ENCODE measurements at regions not wholly inside any gene's neighbourhood (a gene's known extent, or its start where the extent isn't known, plus 50 kb on each side); places are given as distances from the start of the nearest gene placed in this dataset.
"Not testable (repeated sequence)": the region's sequence is repeated elsewhere in the genome, so short reads cannot be mapped to it uniquely, and the experiment has no call there.

DNA sequence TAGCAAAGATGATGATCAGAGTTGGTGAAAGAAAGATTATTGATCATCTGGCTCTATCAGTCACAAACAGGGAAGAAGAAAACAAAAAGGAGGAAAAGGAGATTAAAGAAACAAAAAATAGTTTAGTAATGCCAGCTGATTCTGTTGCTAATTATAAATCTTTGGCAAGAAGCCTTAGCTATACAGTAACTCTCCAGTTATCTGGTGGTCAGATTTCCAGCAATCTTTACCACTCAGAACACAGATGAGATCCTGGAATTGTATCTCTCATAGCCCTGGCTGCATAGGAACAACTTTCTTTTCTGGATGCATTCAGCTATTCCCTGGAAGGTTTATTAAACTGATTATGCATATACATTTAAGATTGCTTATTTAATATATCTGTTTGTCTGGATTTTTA is 256.8 kb upstream of the ZEB2 start:
- H3K27ac Mint-ChIP-seq (ENCODE audit: low read depth, unreplicated experiment) = no peak overlapping the region

GRCh38 chr2:144774809-144775208 is 254.9 kb upstream of the ZEB2 start:
- no peak for DNase-seq (ENCODE audit: unreplicated experiment)
- no peak for TF ChIP-seq CTCF (IDR thresholded peaks at IDR 0.05; ENCODE audit: unreplicated experiment)
- POLR2A ChIA-PET = interaction anchor here (0.7 kb wide), 1 partner anchor 94 kb away, joined by 3 read pairs; no protein-coding TSS in a partner anchor
- no TSS peak for BruUV-seq (replicated peaks)
- no peak overlapping the region for H3K27ac Mint-ChIP-seq (ENCODE audit: low read depth, unreplicated experiment)
- no peak overlapping the region for H3K4me3 Mint-ChIP-seq (ENCODE audit: unreplicated experiment)
- no peaks in the 10 kb centered on the region for H3K36me3 Mint-ChIP-seq (ENCODE audit: insufficient read depth, unreplicated experiment)
- no peaks in the 10 kb centered on the region for H3K27me3 Mint-ChIP-seq (ENCODE audit: insufficient read depth, unreplicated experiment)
- no peaks in the 10 kb centered on the region for H3K4me1 Mint-ChIP-seq (ENCODE audit: insufficient read depth, unreplicated experiment)
- no peaks in the 10 kb centered on the region for H3K9me3 Mint-ChIP-seq (ENCODE audit: unreplicated experiment)
- CTCF ChIA-PET = interaction anchor here (0.9 kb wide), 1 partner anchor 20 kb away, joined by 3 read pairs; no protein-coding TSS in a partner anchor
- intact Hi-C loops (cut with micrococcal nuclease) = no loop called here

More for the DNA sequence above, 256.8 kb upstream of the ZEB2 start:
- H3K4me1 Mint-ChIP-seq (ENCODE audit: insufficient read depth, unreplicated experiment) = no peaks in the 10 kb centered on the region
- intact Hi-C loops (cut with micrococcal nuclease) = no loop called here
- ChIA-PET POLR2A (no interaction called here), CTCF (interaction anchor here (0.7 kb wide), 1 partner anchor 268 kb away, joined by 4 read pairs; no protein-coding TSS in a partner anchor)
- TF ChIP-seq CTCF (IDR thresholded peaks at IDR 0.05; ENCODE audit: unreplicated experiment) = no peak
- no peaks in the 10 kb centered on the region for H3K27me3 Mint-ChIP-seq (ENCODE audit: insufficient read depth, unreplicated experiment)
- no TSS peak for BruUV-seq (replicated peaks)
- no peaks in the 10 kb centered on the region for H3K9me3 Mint-ChIP-seq (ENCODE audit: unreplicated experiment)
- H3K4me3 Mint-ChIP-seq (ENCODE audit: unreplicated experiment) = no peak overlapping the region
- no peaks in the 10 kb centered on the region for H3K36me3 Mint-ChIP-seq (ENCODE audit: insufficient read depth, unreplicated experiment)
- DNase-seq (ENCODE audit: unreplicated experiment) = no peak

DNA sequence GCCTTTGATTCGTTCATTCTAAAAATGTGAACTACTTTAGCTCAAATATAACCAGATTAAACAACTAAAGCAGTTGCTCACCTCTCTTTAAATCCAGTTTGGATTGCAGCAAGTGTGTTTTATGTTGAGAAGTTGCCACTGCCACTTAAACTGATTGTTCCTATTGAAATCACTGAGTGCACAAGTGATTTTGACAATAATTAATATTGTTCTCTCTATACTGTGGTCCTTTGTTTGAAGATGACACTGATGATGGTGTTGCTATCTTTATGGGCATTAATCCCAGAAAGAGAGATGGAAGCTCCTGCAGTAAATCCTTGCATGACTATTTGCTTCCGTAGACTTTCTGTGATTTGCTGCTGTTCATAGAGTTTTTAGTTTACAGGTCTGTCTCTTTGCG is 251.4 kb upstream of the ZEB2 start:
- Mint-ChIP-seq H3K27me3 (ENCODE audit: insufficient read depth, unreplicated experiment) (no peaks in the 10 kb centered on the region), H3K4me1 (ENCODE audit: insufficient read depth, unreplicated experiment) (no peaks in the 10 kb centered on the region), H3K4me3 (ENCODE audit: unreplicated experiment) (no peak overlapping the region), H3K27ac (ENCODE audit: low read depth, unreplicated experiment) (no peak overlapping the region), H3K36me3 (ENCODE audit: insufficient read depth, unreplicated experiment) (no peaks in the 10 kb centered on the region), H3K9me3 (ENCODE audit: unreplicated experiment) (no peaks in the 10 kb centered on the region)
- ChIA-PET CTCF (interaction anchor here (0.6 kb wide), 1 partner anchor 472 kb away, joined by 3 read pairs; no protein-coding TSS in a partner anchor), POLR2A (no interaction called here)
- intact Hi-C loops (cut with micrococcal nuclease) = no loop called here
- TF ChIP-seq CTCF (IDR thresholded peaks at IDR 0.05; ENCODE audit: unreplicated experiment) = no peak
- no TSS peak for BruUV-seq (replicated peaks)
- no peak for DNase-seq (ENCODE audit: unreplicated experiment)

GRCh38 chr2:144770616-144771230 is 250.8 kb upstream of the ZEB2 start:
- DNase-seq (ENCODE audit: unreplicated experiment) = no peak
- ChIA-PET POLR2A (no interaction called here), CTCF (no interaction called here)
- no peak overlapping the region for H3K4me3 Mint-ChIP-seq (ENCODE audit: unreplicated experiment)
- TF ChIP-seq CTCF (IDR thresholded peaks at IDR 0.05; ENCODE audit: unreplicated experiment) = no peak
- no peak overlapping the region for H3K27ac Mint-ChIP-seq (ENCODE audit: low read depth, unreplicated experiment)
- no peaks in the 10 kb centered on the region for H3K27me3 Mint-ChIP-seq (ENCODE audit: insufficient read depth, unreplicated experiment)
- H3K36me3 Mint-ChIP-seq (ENCODE audit: insufficient read depth, unreplicated experiment) = no peaks in the 10 kb centered on the region
- BruUV-seq (replicated peaks) = no TSS peak
- no peaks in the 10 kb centered on the region for H3K4me1 Mint-ChIP-seq (ENCODE audit: insufficient read depth, unreplicated experiment)
- no peaks in the 10 kb centered on the region for H3K9me3 Mint-ChIP-seq (ENCODE audit: unreplicated experiment)
- intact Hi-C loops (cut with micrococcal nuclease) = no loop called here

- H3K27ac Mint-ChIP-seq (ENCODE audit: low read depth, unreplicated experiment); DNase-seq (ENCODE audit: unreplicated experiment); H3K9me3 Mint-ChIP-seq (ENCODE audit: unreplicated experiment); CTCF ChIA-PET; intact Hi-C loops (cut with micrococcal nuclease); H3K4me1 Mint-ChIP-seq (ENCODE audit: insufficient read depth, unreplicated experiment); H3K27me3 Mint-ChIP-seq (ENCODE audit: insufficient read depth, unreplicated experiment); BruUV-seq (replicated peaks); H3K4me3 Mint-ChIP-seq (ENCODE audit: unreplicated experiment); H3K36me3 Mint-ChIP-seq (ENCODE audit: insufficient read depth, unreplicated experiment): not testable (repeated sequence)
- POLR2A ChIA-PET = interaction anchor here (0.9 kb wide), 1 partner anchor 135 kb away, joined by 4 read pairs; no protein-coding TSS in a partner anchor
Measured at GRCh38 chr2:144760939-144761338, 241.0 kb upstream of the ZEB2 start.

All from MCF 10A (cell line).